ENCODE measurements at regions not wholly inside any gene's neighbourhood (a gene's known extent, or its start where the extent isn't known, plus 50 kb on each side); places are given as distances from the start of the nearest gene placed in this dataset.

GRCh38 chr2:195531754-195532153, 125.3 kb upstream of the SLC39A10 start:
- TF ChIP-seq POLR2AphosphoS5 (IDR thresholded peaks at IDR 0.05; ENCODE audit: low read depth, low read length) (no peak), POLR2A (IDR thresholded peaks at IDR 0.05; ENCODE audit: low read depth, low read length) (no peak)

Data from GM12892 (cell line).